Testis (tissue), 2 donors: ENCODE measurements at regions not wholly inside any gene's neighbourhood (a gene's known extent, or its start where the extent isn't known, plus 50 kb on each side); places are given as distances from the start of the nearest gene placed in this dataset.

Source experiments
- POLR2A ChIP-seq: fragments of 450-650 bp; IDR thresholded peaks from one replicate; pipeline ENCODE4 v1.6.1; 2017; ENCODE audit warnings: antibody characterized with exemption, mild to moderate bottlenecking, moderate library complexity
- TF ChIP-seq, protein P1 (sequence below), 3 experiments: fragments of 450-650 bp in 2 of 3; fragments of 200-600 bp in 1 of 3; sonication (generic) in 1 of 3; IDR thresholded peaks; one replicate each; pipeline ENCODE4 v1.5.1; 2016 to 2019; ENCODE audit warnings: antibody characterized with exemption in 3 of 3, mild to moderate bottlenecking in 2 of 3, moderate library complexity in 1 of 3

DNA sequence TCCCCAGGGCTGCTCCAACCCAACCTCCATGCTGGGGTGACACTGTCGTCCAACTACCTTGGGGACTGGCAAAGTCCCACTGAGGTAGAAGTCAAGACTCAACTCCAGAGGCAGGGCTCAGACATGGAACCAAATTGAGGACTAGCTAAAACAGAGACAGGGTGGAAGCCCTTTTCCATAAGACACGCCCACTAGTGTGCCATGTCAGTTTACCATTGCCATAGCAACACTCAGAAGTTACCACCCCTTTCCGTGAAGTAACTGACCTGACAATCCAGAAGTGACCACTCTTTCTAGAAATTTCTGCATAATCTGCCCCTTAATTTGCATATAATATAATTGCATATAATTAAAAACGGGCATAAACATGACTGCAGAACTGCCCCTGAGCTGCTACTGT lies 409.6 kb downstream of the MED13L start:
- TF ChIP-seq, protein P1, sequence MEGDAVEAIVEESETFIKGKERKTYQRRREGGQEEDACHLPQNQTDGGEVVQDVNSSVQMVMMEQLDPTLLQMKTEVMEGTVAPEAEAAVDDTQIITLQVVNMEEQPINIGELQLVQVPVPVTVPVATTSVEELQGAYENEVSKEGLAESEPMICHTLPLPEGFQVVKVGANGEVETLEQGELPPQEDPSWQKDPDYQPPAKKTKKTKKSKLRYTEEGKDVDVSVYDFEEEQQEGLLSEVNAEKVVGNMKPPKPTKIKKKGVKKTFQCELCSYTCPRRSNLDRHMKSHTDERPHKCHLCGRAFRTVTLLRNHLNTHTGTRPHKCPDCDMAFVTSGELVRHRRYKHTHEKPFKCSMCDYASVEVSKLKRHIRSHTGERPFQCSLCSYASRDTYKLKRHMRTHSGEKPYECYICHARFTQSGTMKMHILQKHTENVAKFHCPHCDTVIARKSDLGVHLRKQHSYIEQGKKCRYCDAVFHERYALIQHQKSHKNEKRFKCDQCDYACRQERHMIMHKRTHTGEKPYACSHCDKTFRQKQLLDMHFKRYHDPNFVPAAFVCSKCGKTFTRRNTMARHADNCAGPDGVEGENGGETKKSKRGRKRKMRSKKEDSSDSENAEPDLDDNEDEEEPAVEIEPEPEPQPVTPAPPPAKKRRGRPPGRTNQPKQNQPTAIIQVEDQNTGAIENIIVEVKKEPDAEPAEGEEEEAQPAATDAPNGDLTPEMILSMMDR (IDR thresholded peaks at IDR 0.05), result no peak
- TF ChIP-seq POLR2A, result no peak
